ENCODE measurements at regions not wholly inside any gene's neighbourhood (a gene's known extent, or its start where the extent isn't known, plus 50 kb on each side); places are given as distances from the start of the nearest gene placed in this dataset.

GRCh38 chr9:29691145-29691544 lies 2117.9 kb upstream of the C9orf72 start:
- no peak overlapping the region for H3K27ac ChIP-seq
- H3K9ac ChIP-seq (ENCODE audit: low read depth in 2 of 2, low read length in 2 of 2), result no peak overlapping the region
- TF ChIP-seq CTCF (IDR thresholded peaks at IDR 0.05), result no peak
- no peak for DNase-seq
- no peaks in the 10 kb centered on the region for H3K4me1 ChIP-seq
- no peaks in the 10 kb centered on the region for H3K36me3 ChIP-seq
- intact Hi-C loops (cut with DNase I), result no loop called here
- no peaks in the 10 kb centered on the region for H3K27me3 ChIP-seq
- no peaks in the 10 kb centered on the region for H3K9me3 ChIP-seq
- no peak overlapping the region for H3K4me3 ChIP-seq

DNA sequence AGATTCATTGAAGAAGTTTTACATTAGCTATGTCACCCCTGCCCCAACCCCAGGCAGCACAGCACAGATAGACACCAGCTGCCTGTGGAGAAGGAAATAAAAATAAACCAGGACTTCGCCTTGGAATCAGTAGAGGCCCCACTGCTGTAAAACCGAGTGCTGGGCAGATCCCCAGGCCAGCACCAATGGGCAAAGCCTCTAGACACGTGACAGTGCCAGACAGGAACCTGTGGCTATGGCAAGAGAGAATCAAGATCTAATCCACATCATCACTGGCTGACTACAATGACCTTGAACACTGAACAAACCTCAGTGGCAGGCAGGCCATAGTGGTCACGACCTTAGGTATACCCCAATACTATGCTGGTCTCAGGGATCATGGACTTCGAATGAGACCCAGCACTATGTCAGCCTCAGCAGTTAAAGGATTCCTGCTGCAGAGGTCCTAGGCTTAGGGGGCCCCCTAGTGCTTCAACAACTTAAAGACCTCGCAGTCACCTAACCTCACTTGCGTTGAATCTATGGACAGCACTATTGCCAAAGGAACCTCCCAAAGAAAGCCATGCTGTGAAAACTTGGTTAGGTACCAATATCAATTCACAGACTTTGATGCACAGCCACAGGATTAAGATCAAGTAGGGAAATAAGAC lies 2118.6 kb upstream of the C9orf72 start:
- intact Hi-C loops (cut with DNase I), result no loop called here
- no peaks in the 10 kb centered on the region for H3K4me1 ChIP-seq
- no peak overlapping the region for H3K27ac ChIP-seq
- H3K9ac ChIP-seq (ENCODE audit: low read depth in 2 of 2, low read length in 2 of 2), result no peak overlapping the region
- no peaks in the 10 kb centered on the region for H3K36me3 ChIP-seq
- no peaks in the 10 kb centered on the region for H3K9me3 ChIP-seq
- H3K27me3 ChIP-seq, result no peaks in the 10 kb centered on the region
- no peak for DNase-seq
- H3K4me3 ChIP-seq, result no peak overlapping the region
- TF ChIP-seq CTCF (IDR thresholded peaks at IDR 0.05), result no peak

DNA sequence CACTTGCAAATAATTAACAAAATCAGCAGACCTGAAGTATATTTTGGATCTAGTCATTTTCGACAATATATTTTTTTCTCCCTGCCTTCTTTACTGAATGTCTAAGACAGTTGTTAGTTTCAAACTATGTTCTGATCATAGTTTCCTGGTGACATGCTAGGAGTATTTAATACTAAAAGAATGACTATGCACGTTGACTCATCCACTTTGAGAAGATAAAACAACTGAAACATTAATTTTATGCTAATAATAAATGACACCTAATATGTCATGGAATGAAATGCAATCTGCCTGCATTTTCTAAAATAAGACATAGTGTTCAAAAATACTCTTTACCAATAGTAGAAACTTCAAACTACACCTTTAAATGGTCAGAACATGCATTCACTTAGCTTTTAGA lies 2123.7 kb upstream of the C9orf72 start:
- no peak overlapping the region for H3K27ac ChIP-seq
- TF ChIP-seq CTCF (IDR thresholded peaks at IDR 0.05), result no peak
- DNase-seq, result no peak
- H3K27me3 ChIP-seq, result no peaks in the 10 kb centered on the region
- H3K36me3 ChIP-seq, result no peaks in the 10 kb centered on the region
- intact Hi-C loops (cut with DNase I), result no loop called here
- H3K9ac ChIP-seq (ENCODE audit: low read depth in 2 of 2, low read length in 2 of 2), result no peak overlapping the region
- no peaks in the 10 kb centered on the region for H3K4me1 ChIP-seq
- no peak overlapping the region for H3K4me3 ChIP-seq
- no peaks in the 10 kb centered on the region for H3K9me3 ChIP-seq

DNA sequence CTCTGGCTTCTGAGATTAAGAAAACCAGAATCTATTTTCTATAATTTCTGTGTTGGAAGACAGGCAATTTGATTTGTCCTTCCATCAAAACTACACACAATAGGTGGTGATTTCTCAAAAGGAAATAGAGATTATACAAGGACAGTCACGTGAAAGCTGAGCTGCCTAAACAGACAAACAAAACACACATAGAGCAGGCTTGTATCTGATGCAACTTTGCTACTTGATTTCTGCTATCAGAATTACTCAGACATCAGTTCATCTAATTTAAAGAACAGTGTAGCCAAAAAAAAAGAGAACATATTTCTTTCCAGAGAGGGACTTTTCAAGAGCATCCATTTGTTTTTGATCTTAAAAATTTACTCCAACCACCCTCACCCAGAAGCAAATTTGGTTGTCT lies 2128.3 kb upstream of the C9orf72 start:
- no peak for DNase-seq
- TF ChIP-seq CTCF (IDR thresholded peaks at IDR 0.05), result no peak
- Histone ChIP-seq H3K4me3 (no peak overlapping the region), H3K27ac (no peak overlapping the region), H3K4me1 (no peaks in the 10 kb centered on the region), H3K36me3 (no peaks in the 10 kb centered on the region), H3K27me3 (no peaks in the 10 kb centered on the region), H3K9me3 (no peaks in the 10 kb centered on the region), H3K9ac (ENCODE audit: low read depth in 2 of 2, low read length in 2 of 2) (no peak overlapping the region)
- intact Hi-C loops (cut with DNase I), result no loop called here

GRCh38 chr9:29701971-29702370 lies 2128.7 kb upstream of the C9orf72 start:
- DNase-seq, result no peak
- intact Hi-C loops (cut with DNase I), result no loop called here
- no peaks in the 10 kb centered on the region for H3K4me1 ChIP-seq
- H3K27ac ChIP-seq, result no peak overlapping the region
- no peaks in the 10 kb centered on the region for H3K36me3 ChIP-seq
- no peaks in the 10 kb centered on the region for H3K9me3 ChIP-seq
- no peak for TF ChIP-seq CTCF (IDR thresholded peaks at IDR 0.05)
- no peak overlapping the region for H3K4me3 ChIP-seq
- H3K9ac ChIP-seq (ENCODE audit: low read depth in 2 of 2, low read length in 2 of 2), result no peak overlapping the region
- H3K27me3 ChIP-seq, result no peaks in the 10 kb centered on the region
